Stimulated activated CD8-positive, alpha-beta memory T cell treated with anti-CD3 and anti-CD28 coated beads, Interleukin-15, amount 100 ng/mL, for 48 hours (primary cell): ENCODE measurements at regions not wholly inside any gene's neighbourhood (a gene's known extent, or its start where the extent isn't known, plus 50 kb on each side); places are given as distances from the start of the nearest gene placed in this dataset.
"Not testable (repeated sequence)": the region's sequence is repeated elsewhere in the genome, so short reads cannot be mapped to it uniquely, and the experiment has no call there.

ENCODE experiments used
- DNase-seq, 2 donors: peaks; one replicate each; pipeline ENCODE4 v3.0.0-alpha.2; 2020; ENCODE audit warnings: low read depth in 2 of 2

GRCh38 chr5:166062719-166063118 is 2228.7 kb upstream of the WWC1 start:
- no peak for DNase-seq

GRCh38 chr5:166063261-166063660 is 2228.2 kb upstream of the WWC1 start:
- no peak for DNase-seq

GRCh38 chr5:166068547-166069335 is 2222.7 kb upstream of the WWC1 start:
- DNase-seq: no peak

GRCh38 chr5:166073901-166074581 is 2217.4 kb upstream of the WWC1 start:
- no peak for DNase-seq

GRCh38 chr5:166074582-166075481 is 2216.6 kb upstream of the WWC1 start:
- DNase-seq: no peak

- DNase-seq: no peak
Observed at GRCh38 chr5:166083183-166083959, 2208.1 kb upstream of the WWC1 start.

GRCh38 chr5:166086568-166086967 is 2204.9 kb upstream of the WWC1 start:
- DNase-seq: no peak

- no peak for DNase-seq
Observed at GRCh38 chr5:166088389-166089039, 2202.9 kb upstream of the WWC1 start.

GRCh38 chr5:166091931-166092330 is 2199.5 kb upstream of the WWC1 start:
- no peak for DNase-seq

- DNase-seq: no peak
Observed at GRCh38 chr5:166093312-166093711, 2198.1 kb upstream of the WWC1 start.

GRCh38 chr5:166102947-166103346 is 2188.5 kb upstream of the WWC1 start:
- DNase-seq: no peak

- no peak for DNase-seq
Observed at GRCh38 chr5:166111021-166111420, 2180.4 kb upstream of the WWC1 start.

- DNase-seq: no peak
Observed at GRCh38 chr5:166117072-166118066, 2174.1 kb upstream of the WWC1 start.

GRCh38 chr5:166119506-166119905 is 2171.9 kb upstream of the WWC1 start:
- DNase-seq: no peak

- DNase-seq: no peak
Observed at GRCh38 chr5:166123717-166124116, 2167.7 kb upstream of the WWC1 start.

GRCh38 chr5:166127766-166128570 is 2163.5 kb upstream of the WWC1 start:
- DNase-seq: no peak

GRCh38 chr5:166145107-166145506 is 2146.3 kb upstream of the WWC1 start:
- not testable (repeated sequence) for DNase-seq

GRCh38 chr5:166163996-166164610 is 2127.3 kb upstream of the WWC1 start:
- DNase-seq: no peak
